ENCODE measurements at regions not wholly inside any gene's neighbourhood (a gene's known extent, or its start where the extent isn't known, plus 50 kb on each side); places are given as distances from the start of the nearest gene placed in this dataset.

DNA sequence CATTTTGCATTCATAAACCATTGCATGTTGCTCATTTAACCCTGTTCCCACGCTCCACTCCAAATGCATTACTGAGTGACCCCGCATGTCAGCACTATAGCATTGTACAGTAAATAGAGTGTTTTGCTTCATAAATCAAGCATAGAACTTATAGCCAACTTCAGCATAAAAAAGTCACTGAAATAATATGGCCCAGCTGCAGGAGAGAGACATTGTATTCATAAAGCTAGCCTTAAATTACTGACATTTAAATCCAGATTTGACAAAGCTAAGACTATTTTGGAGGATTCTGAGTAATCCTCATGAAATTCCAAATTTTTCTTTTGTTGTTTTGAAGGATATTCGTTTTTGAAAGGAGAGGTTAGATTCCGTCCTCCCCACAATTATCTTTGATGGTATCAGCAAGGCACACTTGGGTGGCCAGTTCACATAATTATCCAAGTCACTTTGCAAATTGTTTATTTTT lies 320.9 kb upstream of the TCF4 start:
- TF ChIP-seq TAF1 (IDR thresholded peaks at IDR 0.05; ENCODE audit: borderline replicate concordance, insufficient read depth, low read length): no peak
- TF ChIP-seq POLR2AphosphoS5 (IDR thresholded peaks at IDR 0.05; ENCODE audit: low read depth, low read length): no peak
- no peak for TF ChIP-seq SIN3A (IDR thresholded peaks at IDR 0.05; ENCODE audit: borderline replicate concordance, insufficient read depth, low read length)
- TF ChIP-seq, protein P1, sequence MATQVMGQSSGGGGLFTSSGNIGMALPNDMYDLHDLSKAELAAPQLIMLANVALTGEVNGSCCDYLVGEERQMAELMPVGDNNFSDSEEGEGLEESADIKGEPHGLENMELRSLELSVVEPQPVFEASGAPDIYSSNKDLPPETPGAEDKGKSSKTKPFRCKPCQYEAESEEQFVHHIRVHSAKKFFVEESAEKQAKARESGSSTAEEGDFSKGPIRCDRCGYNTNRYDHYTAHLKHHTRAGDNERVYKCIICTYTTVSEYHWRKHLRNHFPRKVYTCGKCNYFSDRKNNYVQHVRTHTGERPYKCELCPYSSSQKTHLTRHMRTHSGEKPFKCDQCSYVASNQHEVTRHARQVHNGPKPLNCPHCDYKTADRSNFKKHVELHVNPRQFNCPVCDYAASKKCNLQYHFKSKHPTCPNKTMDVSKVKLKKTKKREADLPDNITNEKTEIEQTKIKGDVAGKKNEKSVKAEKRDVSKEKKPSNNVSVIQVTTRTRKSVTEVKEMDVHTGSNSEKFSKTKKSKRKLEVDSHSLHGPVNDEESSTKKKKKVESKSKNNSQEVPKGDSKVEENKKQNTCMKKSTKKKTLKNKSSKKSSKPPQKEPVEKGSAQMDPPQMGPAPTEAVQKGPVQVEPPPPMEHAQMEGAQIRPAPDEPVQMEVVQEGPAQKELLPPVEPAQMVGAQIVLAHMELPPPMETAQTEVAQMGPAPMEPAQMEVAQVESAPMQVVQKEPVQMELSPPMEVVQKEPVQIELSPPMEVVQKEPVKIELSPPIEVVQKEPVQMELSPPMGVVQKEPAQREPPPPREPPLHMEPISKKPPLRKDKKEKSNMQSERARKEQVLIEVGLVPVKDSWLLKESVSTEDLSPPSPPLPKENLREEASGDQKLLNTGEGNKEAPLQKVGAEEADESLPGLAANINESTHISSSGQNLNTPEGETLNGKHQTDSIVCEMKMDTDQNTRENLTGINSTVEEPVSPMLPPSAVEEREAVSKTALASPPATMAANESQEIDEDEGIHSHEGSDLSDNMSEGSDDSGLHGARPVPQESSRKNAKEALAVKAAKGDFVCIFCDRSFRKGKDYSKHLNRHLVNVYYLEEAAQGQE (IDR thresholded peaks at IDR 0.05; ENCODE audit: insufficient read depth in 1 of 2, low read depth in 2 of 2, low read length in 2 of 2): no peak
- TF ChIP-seq FOXP2 (optimal IDR thresholded peaks at IDR 0.05; ENCODE audit: borderline replicate concordance, extremely low read depth, extremely low read length, insufficient read depth): no peak

Data from PFSK-1 (cell line).